GM21367 (cell line): ENCODE measurements at regions not wholly inside any gene's neighbourhood (a gene's known extent, or its start where the extent isn't known, plus 50 kb on each side); places are given as distances from the start of the nearest gene placed in this dataset.
"Not testable (repeated sequence)": the region's sequence is repeated elsewhere in the genome, so short reads cannot be mapped to it uniquely, and the experiment has no call there.

Experiments used
- ATAC-seq: cut with Tn5 transposase; IDR thresholded peaks from one replicate; pipeline ENCODE4 v1.9.1; 2021; ENCODE audit not compliant: unreplicated experiment

DNA sequence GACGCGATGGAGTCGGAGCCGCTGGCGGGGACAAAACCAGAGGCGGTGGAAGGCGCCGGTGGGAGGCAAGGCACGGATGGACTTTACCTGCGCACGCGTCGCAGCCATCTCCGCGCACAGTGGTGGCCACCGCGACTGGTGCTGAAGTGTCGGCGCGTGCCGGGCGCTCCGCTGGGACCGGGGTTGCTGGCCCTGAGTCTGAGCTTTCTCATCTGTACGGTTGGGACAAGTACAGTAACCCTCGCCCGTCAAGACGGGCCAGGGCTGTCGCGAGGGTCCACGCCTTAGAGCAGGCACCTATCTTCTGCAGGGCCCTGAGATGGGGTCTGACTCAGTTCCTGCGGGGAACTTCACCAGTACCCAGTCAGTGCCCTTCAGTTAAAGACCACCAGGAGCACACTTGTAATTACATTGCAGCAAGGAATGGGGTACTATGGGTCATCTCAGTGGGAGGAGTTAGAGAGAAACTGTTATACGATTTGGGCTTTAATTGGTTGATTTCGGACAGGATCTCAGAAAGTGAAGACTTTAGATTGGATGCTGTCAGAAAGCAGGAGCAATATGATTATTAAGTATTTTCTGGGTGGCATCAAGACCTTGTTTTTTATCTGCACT is 385.6 kb downstream of the SPATA31A6 start:
- not testable (repeated sequence) for ATAC-seq

DNA sequence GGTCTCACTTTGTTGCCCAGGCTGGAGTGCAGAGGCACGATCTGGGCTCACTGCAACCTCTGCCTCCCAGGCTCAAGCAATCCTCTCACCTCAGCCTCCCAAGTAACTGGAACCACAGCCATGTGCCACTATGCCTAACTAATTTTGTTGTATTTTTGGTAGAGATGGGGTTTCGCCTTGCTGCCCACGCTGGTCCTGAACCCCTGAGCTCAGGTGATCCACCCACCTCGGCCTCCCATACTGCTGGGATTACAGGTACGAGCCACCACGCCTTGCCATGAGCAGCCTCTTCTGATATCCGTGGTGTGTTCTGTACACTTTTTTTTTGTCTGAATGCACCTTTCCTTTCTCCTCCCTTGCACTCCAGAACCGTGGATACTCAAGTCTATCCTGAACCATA is 394.4 kb downstream of the SPATA31A6 start:
- ATAC-seq = not testable (repeated sequence)
